ENCODE measurements at regions not wholly inside any gene's neighbourhood (a gene's known extent, or its start where the extent isn't known, plus 50 kb on each side); places are given as distances from the start of the nearest gene placed in this dataset.

- no peak for TF ChIP-seq CTCF (conservative IDR thresholded peaks at IDR 0.05; ENCODE audit: low read length)
- TF ChIP-seq EZH2phosphoT487 (IDR thresholded peaks at IDR 0.05; ENCODE audit: borderline replicate concordance), result no peak
- Histone ChIP-seq H3K4me2 (ENCODE audit: low read depth, low read length, poor library complexity, severe bottlenecking) (no peak overlapping the region), H4K20me1 (ENCODE audit: insufficient read depth, low read length, poor library complexity, severe bottlenecking) (no peaks in the 10 kb centered on the region), H3K79me2 (ENCODE audit: insufficient read depth, low read length) (no peaks in the 10 kb centered on the region), H2AFZ (ENCODE audit: low read length) (no peak overlapping the region), H3K27me3 (ENCODE audit: insufficient read depth, low read length, poor library complexity, severe bottlenecking) (no peaks in the 10 kb centered on the region), H3K9ac (ENCODE audit: low read depth, low read length, poor library complexity, severe bottlenecking) (no peak overlapping the region), H3K9me3 (ENCODE audit: insufficient read depth, low read depth, low read length) (no peaks in the 10 kb centered on the region), H3K4me3 (ENCODE audit: low read length, poor library complexity, severe bottlenecking) (no peak overlapping the region), H3K4me1 (ENCODE audit: insufficient read depth, low read length, poor library complexity, severe bottlenecking) (no peaks in the 10 kb centered on the region), H3F3A (ENCODE audit: low read depth) (no peaks in the 10 kb centered on the region), H3K36me3 (ENCODE audit: insufficient read depth, low read length) (no peaks in the 10 kb centered on the region), H3K9me2 (replicated peaks; ENCODE audit: low read depth, low read length) (no peaks in the 10 kb centered on the region)
Measured at GRCh38 chr14:78119440-78119839, 50.7 kb upstream of the NRXN3 start.

Data from Loucy (cell line).